H54 (cell line): ENCODE measurements at regions not wholly inside any gene's neighbourhood (a gene's known extent, or its start where the extent isn't known, plus 50 kb on each side); places are given as distances from the start of the nearest gene placed in this dataset.
A peak's percentile ranks its signal among the peaks of the same experiment; 100 is the strongest.
"Not testable (repeated sequence)": the region's sequence is repeated elsewhere in the genome, so short reads cannot be mapped to it uniquely, and the experiment has no call there.

Source experiments
- DNase-seq: peaks from one replicate; pipeline ENCODE4 v3.0.0; 2011; ENCODE audit warnings: low spot score, mixed read lengths; ENCODE audit not compliant: insufficient read length
- FAIRE-seq: peaks from 3 replicates; lab custom pipeline; 2011; peaks lifted over from hg19 to GRCh38; lab: Jason Lieb, UNC

DNA sequence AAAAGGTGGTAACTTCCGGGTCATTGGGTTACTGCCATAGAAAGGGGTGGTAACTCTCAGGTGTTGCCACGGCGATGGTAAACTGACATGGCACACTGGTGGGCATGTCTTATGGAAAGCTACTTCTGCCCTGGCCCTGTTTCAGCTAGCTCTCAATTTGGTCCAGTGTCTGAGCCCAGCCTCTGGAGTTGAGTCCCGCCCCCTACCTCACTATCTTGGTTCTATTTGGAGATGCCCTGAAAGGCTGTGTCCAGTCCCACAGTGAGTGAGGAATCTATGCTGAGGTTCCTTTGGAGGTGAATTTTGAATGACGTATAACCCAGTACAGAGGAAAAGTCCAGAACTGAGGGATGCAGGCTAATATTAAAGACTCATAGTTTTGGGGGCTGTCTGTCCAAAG lies 230.4 kb upstream of the PLGLB1 start:
- FAIRE-seq, DNase-seq: not testable (repeated sequence)

DNA sequence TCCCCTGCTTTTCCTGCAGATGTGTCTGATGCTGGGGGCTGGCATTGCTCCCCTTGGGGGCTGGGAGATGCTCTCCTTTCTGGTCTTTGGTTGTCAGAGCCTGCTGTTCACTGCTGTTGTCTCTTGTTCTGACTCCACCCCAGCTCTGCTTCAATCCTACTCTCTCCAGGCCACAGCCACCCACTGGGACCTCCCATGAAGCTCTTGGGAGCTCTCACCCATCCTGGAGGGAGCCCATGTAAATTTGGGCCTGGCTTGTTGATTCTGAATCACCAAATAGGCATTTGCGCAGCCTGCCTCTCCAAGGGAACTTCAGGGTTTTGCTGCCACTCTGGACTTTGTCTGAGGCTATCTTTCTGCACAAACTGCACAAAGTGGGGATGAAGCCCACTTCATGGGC lies 232.9 kb upstream of the PLGLB1 start:
- not testable (repeated sequence) for DNase-seq, FAIRE-seq

DNA sequence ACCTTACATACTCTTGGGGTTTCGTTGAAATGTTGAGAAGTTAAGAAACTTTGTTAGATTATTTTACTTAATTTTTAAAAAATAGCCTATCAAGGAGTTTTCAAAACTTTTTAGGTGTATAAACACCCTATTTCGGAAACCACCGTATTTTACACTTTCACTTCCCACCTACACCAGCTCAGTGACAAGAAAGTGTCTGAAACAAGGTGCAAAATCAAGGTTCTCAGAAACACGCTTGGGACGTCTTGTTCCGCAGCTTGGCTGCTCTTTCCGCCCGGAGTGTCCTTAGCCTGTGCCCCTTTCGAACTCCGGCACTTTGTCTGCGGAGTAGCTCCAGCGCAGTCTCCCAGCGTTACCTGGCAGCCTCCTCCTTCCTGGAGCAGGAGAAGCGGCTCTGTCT lies 233.8 kb upstream of the PLGLB1 start:
- DNase-seq, FAIRE-seq: not testable (repeated sequence)

DNA sequence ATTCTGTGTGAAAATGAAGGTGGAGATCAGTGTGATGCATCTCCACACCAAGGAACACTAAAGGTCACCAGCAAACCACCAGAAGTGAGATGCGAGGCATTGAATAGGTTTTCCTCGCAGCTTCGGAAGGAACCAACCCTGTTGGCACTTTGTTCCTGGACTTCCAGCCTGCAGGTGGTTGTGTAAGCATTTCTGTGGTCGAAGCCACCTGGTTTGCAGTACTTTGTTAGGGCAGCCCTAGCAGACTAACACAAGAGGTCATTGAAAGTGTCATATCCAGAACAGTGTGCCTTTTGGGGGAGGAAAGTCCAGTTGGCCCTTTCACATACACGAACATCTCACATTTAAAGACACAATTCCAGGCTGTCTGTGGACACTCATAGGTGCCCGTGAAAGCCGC lies 237.2 kb upstream of the PLGLB1 start:
- not testable (repeated sequence) for FAIRE-seq, DNase-seq

DNA sequence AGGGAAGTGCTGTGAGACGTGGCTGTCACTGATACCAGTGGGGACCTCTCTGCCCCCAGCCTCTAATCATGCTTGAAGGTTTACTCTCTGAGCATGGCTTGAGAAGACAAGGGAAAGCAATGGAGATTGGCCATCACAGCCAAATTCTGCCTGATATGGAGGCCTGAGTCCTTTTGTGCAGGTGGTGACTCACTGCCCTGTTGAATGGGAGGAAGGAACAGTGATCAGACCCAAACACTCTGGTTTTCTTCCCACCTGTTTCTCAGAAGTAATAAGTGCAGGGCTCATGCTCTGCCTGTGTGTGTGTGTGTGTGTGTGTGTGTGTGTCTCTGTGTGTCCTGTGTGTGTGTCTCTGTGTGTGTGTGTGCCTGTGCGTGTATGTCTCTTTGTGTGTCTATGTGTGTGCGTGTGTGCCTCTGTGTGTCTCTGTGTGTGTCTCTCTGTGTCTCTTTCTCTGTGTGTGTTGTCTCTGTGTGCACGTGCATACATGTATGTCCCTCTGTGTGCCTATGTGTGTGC lies 240.6 kb upstream of the PLGLB1 start:
- not testable (repeated sequence) for FAIRE-seq, DNase-seq

DNA sequence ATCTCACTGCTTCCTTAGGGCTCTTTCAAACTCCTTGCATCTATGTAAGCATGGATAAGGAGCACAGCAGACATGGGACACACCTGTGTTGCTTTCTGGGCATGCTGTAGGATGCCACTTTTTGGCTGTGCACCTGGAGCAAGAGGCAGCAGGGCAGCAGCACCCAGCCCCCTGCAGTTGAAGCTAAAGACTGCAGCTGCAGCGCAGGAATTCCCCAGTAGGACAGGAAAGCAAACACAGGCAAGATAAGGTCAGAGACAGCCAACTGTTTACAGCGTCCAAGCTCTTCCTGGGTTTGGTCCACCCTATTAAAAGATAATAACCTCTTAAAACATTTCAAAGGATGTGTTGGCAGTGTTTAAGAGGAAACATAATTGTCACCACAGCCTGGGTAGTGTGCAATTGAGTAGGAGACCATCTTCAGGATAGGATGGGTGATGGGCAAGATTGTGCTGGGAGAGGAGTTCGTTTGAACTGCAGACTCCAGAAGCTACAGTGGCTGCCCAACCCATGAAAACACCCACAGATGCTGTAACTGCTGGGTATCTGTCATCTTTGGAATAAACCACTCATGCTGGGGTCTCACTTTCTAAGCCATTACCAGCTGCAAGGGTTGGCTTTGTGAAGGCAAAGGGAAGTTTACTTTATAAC lies 242.3 kb upstream of the PLGLB1 start:
- not testable (repeated sequence) for DNase-seq, FAIRE-seq

DNA sequence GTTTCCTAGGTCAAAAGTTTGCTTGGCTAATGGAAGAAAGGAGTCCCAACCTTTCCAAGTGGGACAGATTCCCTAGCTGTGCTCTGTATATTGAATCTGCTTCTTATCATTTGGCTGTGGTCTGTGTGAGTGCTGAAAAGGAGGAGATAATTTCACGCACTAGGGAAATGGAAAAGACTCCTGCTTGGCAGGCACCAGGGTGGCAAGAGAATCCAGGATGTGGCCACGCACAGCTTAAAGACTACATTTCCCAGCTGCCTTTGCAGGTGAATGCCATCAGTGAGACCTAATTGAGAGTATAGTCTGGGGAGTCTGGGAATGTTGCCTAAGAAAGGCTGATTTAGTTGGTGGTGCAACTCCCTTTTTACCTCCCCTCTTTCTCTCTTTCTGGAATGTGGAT lies 253.5 kb upstream of the PLGLB1 start:
- not testable (repeated sequence) for DNase-seq, FAIRE-seq

DNA sequence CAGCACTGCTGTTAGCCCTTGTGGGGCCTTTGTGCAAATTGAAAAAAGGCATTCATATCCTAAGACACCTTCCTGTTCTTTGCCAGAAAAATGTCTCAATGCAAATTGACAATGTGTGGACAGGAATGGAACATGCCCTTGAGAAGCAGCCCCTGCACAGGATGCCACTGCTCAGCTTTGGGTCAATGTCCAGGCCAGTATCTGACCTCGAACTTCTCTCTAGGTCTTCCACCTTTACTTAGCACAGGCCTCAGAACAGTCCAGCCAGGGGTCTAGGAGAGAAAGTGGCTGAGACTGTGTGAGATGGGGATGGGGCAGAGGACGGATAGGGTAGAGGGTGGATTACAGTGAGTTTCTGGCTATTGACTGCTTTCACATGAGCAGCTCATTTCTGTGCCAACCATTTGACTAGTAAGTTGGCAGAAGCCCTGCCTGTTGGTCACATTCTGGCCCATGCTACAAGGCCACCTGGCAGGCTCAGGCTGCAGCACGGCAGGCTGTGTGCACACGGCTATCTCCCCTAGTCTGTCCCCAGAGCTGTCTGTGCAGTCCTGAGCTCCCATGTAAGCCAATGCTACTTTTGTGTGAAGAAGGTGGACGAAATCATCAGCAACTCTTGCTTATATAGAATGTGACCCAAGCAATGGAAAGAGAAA lies 254.5 kb upstream of the PLGLB1 start:
- not testable (repeated sequence) for DNase-seq, FAIRE-seq

DNA sequence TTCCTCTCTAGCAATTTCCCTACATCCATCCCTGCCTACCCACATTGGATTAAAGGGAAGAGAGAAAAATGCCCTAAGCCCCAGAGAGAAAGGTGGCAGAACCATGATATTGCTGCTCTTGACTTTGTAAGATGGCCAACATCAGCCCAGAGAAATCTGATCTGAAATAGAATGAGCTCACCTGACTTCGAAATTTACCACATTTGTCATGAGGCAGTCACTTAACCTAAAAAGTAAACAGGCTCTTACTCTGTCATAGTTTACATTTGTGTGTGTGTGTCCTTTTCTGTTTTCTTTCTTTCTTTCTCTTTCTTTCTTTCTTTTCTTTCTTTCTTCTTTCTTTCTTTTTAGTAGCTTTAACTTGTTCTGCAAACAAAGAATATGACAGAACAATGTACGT lies 255.0 kb upstream of the PLGLB1 start:
- DNase-seq, FAIRE-seq: not testable (repeated sequence)

DNA sequence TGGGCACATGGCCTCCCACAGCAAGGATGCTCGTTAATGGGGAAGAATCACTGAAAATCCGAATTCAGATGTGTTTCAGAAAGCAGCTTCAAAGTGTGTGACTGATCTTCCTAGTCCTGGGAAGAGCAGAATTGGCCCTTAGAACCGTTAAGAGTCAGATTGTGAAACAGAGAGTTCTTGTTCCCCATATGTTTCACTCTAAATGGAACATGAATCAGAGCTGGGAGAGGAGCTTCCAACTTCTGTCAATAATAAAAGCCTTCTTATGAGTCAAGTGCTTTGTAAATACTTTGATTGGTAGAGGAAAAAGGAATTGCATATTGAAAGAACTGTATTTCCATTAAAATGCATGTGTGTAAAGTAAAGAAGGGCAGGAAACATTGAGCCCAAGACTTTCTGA lies 256.1 kb upstream of the PLGLB1 start:
- not testable (repeated sequence) for FAIRE-seq, DNase-seq

DNA sequence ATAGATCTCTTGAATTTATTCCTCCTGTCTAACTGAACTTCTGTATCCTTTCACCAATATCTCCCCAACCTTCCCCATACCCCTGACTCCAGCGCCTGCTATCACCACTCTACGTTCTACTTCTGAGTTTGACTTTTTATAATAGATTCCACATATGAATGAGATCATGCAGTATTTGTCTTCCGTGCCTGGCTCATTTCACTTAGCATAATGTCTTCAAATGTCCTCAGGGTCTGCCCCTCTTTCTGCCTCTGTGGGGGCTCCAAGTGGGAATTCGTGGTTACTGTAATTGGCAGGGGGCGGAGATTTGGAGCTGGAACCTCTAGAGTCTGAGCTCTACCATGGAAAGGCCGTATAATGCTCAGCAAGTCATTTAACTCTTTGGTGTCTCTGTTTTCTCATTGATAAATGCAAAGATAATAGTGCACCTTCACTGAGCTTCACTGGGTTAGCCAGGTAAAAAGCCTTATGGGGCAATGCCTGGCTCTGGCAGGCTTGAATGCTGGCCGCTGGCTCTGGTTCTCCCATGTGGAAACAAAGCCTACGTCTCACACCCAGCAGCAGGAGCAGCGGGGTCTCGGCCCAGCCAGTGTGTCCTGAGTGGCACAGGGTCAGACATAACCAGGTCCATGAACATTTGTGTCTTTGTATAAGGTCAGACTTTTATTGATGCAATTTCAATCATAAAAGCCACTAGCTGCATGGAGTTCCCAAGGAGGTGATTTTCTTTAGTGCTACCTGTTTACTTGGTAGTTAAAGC lies 259.1 kb upstream of the PLGLB1 start:
- DNase-seq, FAIRE-seq: not testable (repeated sequence)

DNA sequence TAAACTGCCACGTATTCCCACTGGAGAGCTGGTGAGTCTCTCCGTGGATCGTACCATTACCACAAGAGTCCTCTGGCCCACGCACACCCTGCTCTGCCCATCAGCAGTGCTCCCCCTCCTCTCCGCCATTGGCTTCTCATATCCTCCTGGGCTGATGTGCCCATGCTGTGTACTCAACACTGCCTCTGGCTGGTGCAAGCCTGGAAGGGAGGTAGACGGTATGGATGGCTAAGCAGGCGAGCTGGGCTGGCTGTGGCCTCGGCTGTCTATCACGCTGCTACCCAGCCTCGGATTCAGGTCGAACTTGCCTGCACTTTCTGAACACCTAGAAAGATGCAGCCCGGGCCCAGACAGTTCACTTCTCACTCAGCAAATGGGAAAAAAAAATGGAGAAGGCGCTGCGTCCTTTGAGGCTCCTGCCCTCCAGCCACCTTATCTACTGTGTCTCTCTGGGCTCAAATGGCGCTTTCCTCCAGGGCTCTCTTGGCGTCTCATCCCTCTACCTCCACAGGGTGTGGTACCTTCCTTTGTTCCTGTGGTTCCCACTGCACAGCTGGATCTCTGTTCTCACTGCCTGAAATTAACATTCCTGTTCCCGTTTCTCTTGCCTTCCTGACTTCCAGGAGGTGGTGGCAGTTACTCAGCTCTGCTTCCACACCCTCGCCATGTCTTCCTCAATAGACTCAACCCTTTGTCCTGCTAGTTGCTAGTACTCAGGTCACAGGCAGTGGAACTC lies 262.3 kb upstream of the PLGLB1 start:
- DNase-seq, FAIRE-seq: not testable (repeated sequence)

DNA sequence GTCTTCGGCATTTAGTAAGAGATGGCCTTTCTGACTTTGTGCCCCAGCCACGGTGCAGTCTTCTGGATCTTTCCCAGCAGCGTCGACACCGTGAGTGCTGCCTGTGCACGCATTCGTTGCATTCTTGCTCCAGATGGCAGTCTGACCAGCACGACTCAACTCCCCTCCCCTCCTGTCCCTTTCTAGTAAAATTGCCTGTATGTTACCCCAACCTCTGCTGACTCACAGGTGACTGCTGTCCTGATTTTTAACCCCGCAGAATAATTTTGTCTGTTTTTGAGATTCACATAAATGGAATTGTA lies 262.8 kb upstream of the PLGLB1 start:
- DNase-seq, result not testable (repeated sequence)
- peak; percentile 20 for FAIRE-seq

DNA sequence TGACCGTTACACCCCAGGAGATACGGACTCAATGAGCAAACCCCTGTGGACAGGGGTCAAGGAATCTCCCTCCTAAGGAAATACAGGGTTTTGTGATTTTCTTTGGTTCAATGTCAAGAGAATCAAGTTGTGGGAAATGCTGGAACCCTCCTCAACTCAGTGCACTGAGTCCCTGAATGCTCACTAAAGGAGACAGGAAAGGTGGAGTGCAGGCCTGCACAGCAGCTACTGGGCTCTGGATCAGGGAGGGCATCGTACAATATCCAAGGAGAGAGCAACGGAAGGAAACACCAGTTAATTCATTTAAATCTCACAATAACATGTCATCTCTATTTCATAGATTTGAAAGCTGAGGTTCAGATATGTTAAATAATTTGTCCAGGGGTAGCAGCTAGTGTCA lies 263.5 kb upstream of the PLGLB1 start:
- DNase-seq, FAIRE-seq: not testable (repeated sequence)

DNA sequence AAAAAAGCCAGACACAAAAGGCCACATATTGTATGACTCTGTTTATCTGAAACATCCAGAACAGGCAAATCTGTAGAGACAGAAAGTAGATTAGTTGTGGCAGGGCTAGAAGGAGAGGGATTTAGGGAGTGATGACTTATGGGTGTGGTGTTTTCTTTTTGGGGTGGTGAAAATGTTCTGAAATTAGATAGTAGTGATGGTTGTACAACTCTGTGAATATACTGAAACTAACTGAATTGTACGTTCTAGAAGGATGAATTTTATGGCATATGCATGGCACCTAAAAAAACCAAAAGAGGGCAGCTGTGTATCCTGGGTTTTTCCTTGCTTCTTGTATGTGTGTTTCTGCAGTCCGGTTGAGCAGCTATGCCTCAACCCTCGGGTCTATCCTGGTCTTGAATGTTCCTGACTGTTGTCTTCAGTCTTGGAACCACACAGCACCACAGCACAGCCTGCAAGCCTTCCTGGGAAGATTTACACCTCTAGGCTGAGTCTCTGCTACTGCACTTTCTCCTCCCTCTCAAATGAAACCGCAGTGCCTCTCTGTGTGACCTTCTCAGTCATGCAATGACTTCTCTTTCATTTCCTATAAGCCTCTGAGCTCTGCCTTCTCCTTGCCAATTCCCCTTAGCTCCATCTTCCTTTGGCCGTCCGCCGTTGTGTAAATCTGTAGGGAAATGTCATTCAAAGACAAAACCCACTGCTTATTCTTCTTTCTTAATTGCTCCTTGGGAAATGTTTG lies 269.1 kb upstream of the PLGLB1 start:
- DNase-seq, FAIRE-seq: not testable (repeated sequence)

DNA sequence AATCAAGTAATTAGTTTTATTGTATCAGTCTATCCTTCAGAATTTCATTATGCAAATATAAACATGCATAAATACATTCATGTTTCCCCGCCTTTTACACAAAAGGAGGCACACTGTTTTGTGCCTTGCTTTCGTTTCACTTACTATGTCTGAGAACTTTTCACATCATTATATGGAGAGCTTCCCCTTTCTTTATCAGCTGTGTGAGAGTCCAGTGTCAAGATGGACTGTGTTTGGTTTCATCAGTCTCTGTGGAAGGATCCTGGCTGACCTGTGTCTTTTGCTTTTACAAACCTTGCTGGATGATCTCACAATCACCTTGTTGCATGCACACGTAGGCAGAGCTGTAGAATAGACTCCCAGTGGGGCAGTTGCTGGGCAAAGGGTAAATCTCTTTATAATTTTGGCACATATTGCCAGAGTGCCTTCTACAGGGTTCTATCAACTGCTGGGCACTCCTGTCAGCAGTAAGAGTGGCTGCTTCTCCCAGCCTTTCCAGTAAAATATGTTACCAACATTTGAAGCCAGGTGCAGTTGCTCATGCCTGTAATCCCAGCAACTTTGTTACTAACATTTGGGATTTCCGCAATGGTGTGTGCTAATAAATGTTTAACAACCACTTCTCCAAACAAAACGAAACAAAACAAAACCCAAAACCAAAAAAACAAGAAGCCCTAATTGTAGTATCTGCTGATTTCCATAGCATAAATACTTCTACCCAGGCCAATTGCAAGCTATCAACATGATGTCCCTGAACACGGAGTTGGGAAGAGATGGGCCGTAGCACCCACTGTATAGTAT lies 270.0 kb upstream of the PLGLB1 start:
- FAIRE-seq, DNase-seq: not testable (repeated sequence)

DNA sequence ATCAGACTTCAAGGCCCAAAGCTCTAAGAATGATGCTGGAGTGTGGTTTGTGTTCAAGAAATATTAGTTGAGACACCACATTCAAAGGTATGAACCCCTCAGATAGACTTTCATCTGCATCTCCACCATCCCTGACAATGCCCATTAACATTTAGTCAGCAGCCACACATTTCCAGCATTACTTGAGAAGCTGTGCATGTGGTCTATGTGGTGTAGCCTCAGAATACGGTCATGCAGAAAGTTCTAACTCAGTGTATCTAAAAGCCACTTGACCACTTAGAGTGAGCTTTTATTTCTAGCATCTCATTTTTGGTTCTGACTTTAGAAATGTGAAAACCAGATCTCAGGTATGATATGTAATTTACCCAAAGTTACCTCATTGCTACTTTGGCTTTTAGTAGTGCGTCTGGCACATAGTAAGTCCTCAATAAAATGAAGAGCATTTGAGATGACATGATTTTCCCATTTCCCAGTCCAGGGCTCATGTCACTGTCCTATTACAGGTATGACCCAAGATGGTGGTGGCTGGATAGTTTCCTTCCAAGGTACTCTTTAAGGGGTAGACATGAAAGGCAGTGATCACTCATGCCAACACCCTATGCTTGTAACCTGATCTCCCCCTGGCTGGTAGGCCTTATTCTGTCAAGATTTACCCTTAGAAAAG lies 272.4 kb upstream of the PLGLB1 start:
- not testable (repeated sequence) for FAIRE-seq

DNA sequence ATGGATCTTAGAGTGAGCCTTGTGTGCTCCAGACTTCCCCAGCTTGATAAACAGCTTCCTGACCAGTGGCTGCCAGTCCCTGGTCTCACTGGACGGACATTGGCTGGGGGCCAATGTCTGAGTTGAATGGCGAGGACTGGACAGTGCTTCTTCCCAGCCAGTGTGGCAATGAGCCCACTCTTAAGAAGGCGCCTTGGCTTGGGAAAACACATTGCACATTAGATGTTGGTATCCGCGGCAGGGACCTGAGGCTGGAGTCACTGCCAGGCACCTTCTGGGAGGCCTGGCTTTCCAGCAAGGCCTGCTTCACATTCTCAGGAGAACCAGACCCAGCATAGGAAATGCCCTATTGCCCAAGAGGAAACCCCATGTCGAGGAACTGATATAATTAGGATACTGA lies 273.5 kb upstream of the PLGLB1 start:
- not testable (repeated sequence) for DNase-seq, FAIRE-seq

More for the DNA sequence above, 272.4 kb upstream of the PLGLB1 start:
- DNase-seq, result not testable (repeated sequence)
